GM21447 (cell line): ENCODE measurements at regions not wholly inside any gene's neighbourhood (a gene's known extent, or its start where the extent isn't known, plus 50 kb on each side); places are given as distances from the start of the nearest gene placed in this dataset.

Experiments used
- ATAC-seq: cut with Tn5 transposase; IDR thresholded peaks from one replicate; pipeline ENCODE4 v1.9.1; 2021; ENCODE audit not compliant: unreplicated experiment

- ATAC-seq, result no peak
These were observed 125.5 kb upstream of the SMIM21 start for GRCh38 chr18:75553021-75553420.

GRCh38 chr18:75551071-75551470 is 123.6 kb upstream of the SMIM21 start:
- ATAC-seq, result no peak

GRCh38 chr18:75548353-75548905 is 120.9 kb upstream of the SMIM21 start:
- ATAC-seq, result no peak

GRCh38 chr18:75546964-75547363 is 119.5 kb upstream of the SMIM21 start:
- no peak for ATAC-seq

GRCh38 chr18:75545189-75545588 is 117.7 kb upstream of the SMIM21 start:
- ATAC-seq, result no peak

GRCh38 chr18:75544496-75544895 is 117.0 kb upstream of the SMIM21 start:
- no peak for ATAC-seq

- no peak for ATAC-seq
These were observed 116.6 kb upstream of the SMIM21 start for GRCh38 chr18:75544051-75544481.

GRCh38 chr18:75538727-75539126 is 111.2 kb upstream of the SMIM21 start:
- ATAC-seq, result no peak

- ATAC-seq, result no peak
These were observed 106.4 kb upstream of the SMIM21 start for GRCh38 chr18:75533950-75534349.

GRCh38 chr18:75533209-75533608 is 105.7 kb upstream of the SMIM21 start:
- ATAC-seq, result no peak

- no peak for ATAC-seq
These were observed 104.5 kb upstream of the SMIM21 start for GRCh38 chr18:75531851-75532459.

- no peak for ATAC-seq
These were observed 103.8 kb upstream of the SMIM21 start for GRCh38 chr18:75531212-75531850.

GRCh38 chr18:75530566-75531211 is 103.2 kb upstream of the SMIM21 start:
- no peak for ATAC-seq

- ATAC-seq, result no peak
These were observed 102.6 kb upstream of the SMIM21 start for GRCh38 chr18:75530118-75530517.

- ATAC-seq, result no peak
These were observed 101.9 kb upstream of the SMIM21 start for GRCh38 chr18:75529394-75529793.

GRCh38 chr18:75527848-75528685 is 100.6 kb upstream of the SMIM21 start:
- ATAC-seq, result no peak

GRCh38 chr18:75526038-75526437 is 98.5 kb upstream of the SMIM21 start:
- ATAC-seq, result no peak

- ATAC-seq, result no peak
These were observed 97.8 kb upstream of the SMIM21 start for GRCh38 chr18:75525331-75525730.

GRCh38 chr18:75524841-75525240 is 97.3 kb upstream of the SMIM21 start:
- ATAC-seq, result no peak

- ATAC-seq, result no peak
These were observed 96.7 kb upstream of the SMIM21 start for GRCh38 chr18:75524181-75524580.

GRCh38 chr18:75521816-75522215 is 94.3 kb upstream of the SMIM21 start:
- no peak for ATAC-seq
